DOHH2 (cell line): ENCODE measurements at regions not wholly inside any gene's neighbourhood (a gene's known extent, or its start where the extent isn't known, plus 50 kb on each side); places are given as distances from the start of the nearest gene placed in this dataset.

ENCODE experiments used
- EZH2phosphoT487 ChIP-seq: fragments of 200-600 bp; sonication (generic); IDR thresholded peaks from 2 replicates; pipeline ENCODE4 v1.6.1; 2017; ENCODE audit warnings: borderline replicate concordance, mild to moderate bottlenecking, antibody characterized with exemption, low read length, moderate library complexity, mixed read lengths
- TF ChIP-seq, protein P1 (sequence below): fragments of 200-600 bp; sonication (generic); IDR thresholded peaks from one replicate; pipeline ENCODE4 v1.5.1; 2014; ENCODE audit warnings: antibody characterized with exemption, mild to moderate bottlenecking, low read depth, low read length; ENCODE audit not compliant: poor library complexity, severe bottlenecking

DNA sequence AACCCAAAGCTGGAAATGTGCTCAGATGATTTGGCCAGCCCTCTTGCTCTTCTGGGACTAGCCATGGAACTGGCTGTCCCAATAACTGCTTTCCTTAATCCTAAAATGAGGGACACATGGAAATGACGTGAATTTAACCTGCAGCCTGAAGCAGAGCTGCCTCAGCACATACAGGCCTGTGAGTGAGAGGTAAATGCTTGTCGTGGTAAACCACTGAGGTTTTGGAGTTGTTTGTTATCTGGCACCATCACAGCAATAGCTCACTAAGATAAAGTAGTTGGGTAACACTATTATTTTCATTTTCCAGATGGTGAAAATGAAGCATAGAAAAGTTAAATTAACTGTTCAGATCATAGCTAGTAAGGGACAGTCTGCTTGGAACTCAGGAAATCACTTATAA is 333.4 kb upstream of the CHD6 start:
- TF ChIP-seq, protein P1, sequence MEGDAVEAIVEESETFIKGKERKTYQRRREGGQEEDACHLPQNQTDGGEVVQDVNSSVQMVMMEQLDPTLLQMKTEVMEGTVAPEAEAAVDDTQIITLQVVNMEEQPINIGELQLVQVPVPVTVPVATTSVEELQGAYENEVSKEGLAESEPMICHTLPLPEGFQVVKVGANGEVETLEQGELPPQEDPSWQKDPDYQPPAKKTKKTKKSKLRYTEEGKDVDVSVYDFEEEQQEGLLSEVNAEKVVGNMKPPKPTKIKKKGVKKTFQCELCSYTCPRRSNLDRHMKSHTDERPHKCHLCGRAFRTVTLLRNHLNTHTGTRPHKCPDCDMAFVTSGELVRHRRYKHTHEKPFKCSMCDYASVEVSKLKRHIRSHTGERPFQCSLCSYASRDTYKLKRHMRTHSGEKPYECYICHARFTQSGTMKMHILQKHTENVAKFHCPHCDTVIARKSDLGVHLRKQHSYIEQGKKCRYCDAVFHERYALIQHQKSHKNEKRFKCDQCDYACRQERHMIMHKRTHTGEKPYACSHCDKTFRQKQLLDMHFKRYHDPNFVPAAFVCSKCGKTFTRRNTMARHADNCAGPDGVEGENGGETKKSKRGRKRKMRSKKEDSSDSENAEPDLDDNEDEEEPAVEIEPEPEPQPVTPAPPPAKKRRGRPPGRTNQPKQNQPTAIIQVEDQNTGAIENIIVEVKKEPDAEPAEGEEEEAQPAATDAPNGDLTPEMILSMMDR = no peak
- TF ChIP-seq EZH2phosphoT487 = no peak
